Natural killer cell (primary cell): ENCODE measurements at regions not wholly inside any gene's neighbourhood (a gene's known extent, or its start where the extent isn't known, plus 50 kb on each side); places are given as distances from the start of the nearest gene placed in this dataset.

ENCODE experiments used
- ATAC-seq, 3 donors: fragments of 150-1000 bp in 2 of 3; fragments of 200-7000 bp in 1 of 3; cut with Tn5 transposase; 1 replicate in 1 of 3; 2 replicates in 2 of 3; pipeline ENCODE4 v1.10.0; 2021; ENCODE audit warnings: mild to moderate bottlenecking in 2 of 3, moderate library complexity in 2 of 3
- DNase-seq, 2 donors: peaks; one replicate each; pipeline versions ENCODE4 v3.0.0 to v3.0.0-alpha.2; 2013 to 2021; ENCODE audit warnings: mixed read lengths in 1 of 2
- H3K27ac ChIP-seq: one replicate; pipeline ENCODE4 v1.5.1; 2013; ENCODE audit warnings: mild to moderate bottlenecking, low read length
- H3K27me3 ChIP-seq: one replicate; pipeline ENCODE4 v1.6.1; 2013; ENCODE audit warnings: low read length; ENCODE audit not compliant: control insufficient read depth, insufficient read depth
- H3K36me3 ChIP-seq: one replicate; pipeline ENCODE4 v1.6.1; 2013; ENCODE audit warnings: low read length; ENCODE audit not compliant: control insufficient read depth, insufficient read depth
- H3K4me1 ChIP-seq: one replicate; pipeline ENCODE4 v1.6.1; 2013; ENCODE audit warnings: low read length; ENCODE audit not compliant: control insufficient read depth, insufficient read depth
- H3K4me3 ChIP-seq: one replicate; pipeline ENCODE4 v1.5.1; 2013; ENCODE audit warnings: low read length
- H3K9me3 ChIP-seq: one replicate; pipeline ENCODE4 v1.6.1; 2013; ENCODE audit warnings: low read length; ENCODE audit not compliant: control insufficient read depth, insufficient read depth
- H3K27ac Mint-ChIP-seq, 2 donors: one replicate each; pipeline ENCODE4 v1.8.0; 2022; ENCODE audit warnings: mild to moderate bottlenecking in 2 of 2, mixed read lengths in 2 of 2, moderate library complexity in 1 of 2
- H3K27me3 Mint-ChIP-seq, 2 donors: one replicate each; pipeline ENCODE4 v1.8.0; 2022; ENCODE audit warnings: low read depth in 2 of 2, mixed read lengths in 2 of 2
- H3K36me3 Mint-ChIP-seq: one replicate; pipeline ENCODE4 v1.8.0; 2022; ENCODE audit warnings: mixed read lengths
- H3K4me1 Mint-ChIP-seq, 2 donors: one replicate each; pipeline ENCODE4 v1.8.0; 2022; ENCODE audit warnings: mixed read lengths in 2 of 2
- H3K4me3 Mint-ChIP-seq: one replicate; pipeline ENCODE4 v1.8.0; 2022; ENCODE audit warnings: mild to moderate bottlenecking, moderate library complexity, mixed read lengths
- H3K9me3 Mint-ChIP-seq, 2 donors: one replicate each; pipeline ENCODE4 v1.8.0; 2022; ENCODE audit warnings: mixed read lengths in 2 of 2
- CTCF ChIP-seq: fragments of 200-600 bp; IDR thresholded peaks from one replicate; pipeline ENCODE4 v1.8.0; 2022; ENCODE audit warnings: antibody characterized with exemption
- WGBS: methylation state at CpG from one replicate; pipeline ENCODE4 v1.1.7; 2013; ENCODE audit warnings: missing lambda C conversion rate; ENCODE audit not compliant: insufficient coverage; 5-methylcytosine and 5-hydroxymethylcytosine counted together
- intact Hi-C: fragments of 100-400 bp; cut with micrococcal nuclease; formaldehyde crosslinking; loops from one replicate; pipeline ENCODE4 v1.14.2; 2022

- ATAC-seq, result no peak
- H3K27ac Mint-ChIP-seq, result no peak overlapping the region
- no peaks in the 10 kb centered on the region for H3K36me3 Mint-ChIP-seq
These were observed 322.7 kb upstream of the PITX2 start for GRCh38 chr4:110945600-110945999.

GRCh38 chr4:110949542-110949941 is 326.7 kb upstream of the PITX2 start:
- WGBS, result 83% methylated on average over 1 of the region's 3 CpGs
- H3K9me3 Mint-ChIP-seq, result peaks cover 0 to 2% of the 10 kb centered on the region in 2 donors
- no peak overlapping the region for H3K27ac Mint-ChIP-seq
- no peaks in the 10 kb centered on the region for H3K4me1 ChIP-seq
- H3K27me3 Mint-ChIP-seq, result no peaks in the 10 kb centered on the region
- H3K4me1 Mint-ChIP-seq, result no peaks in the 10 kb centered on the region
- no peak overlapping the region for H3K4me3 ChIP-seq
- intact Hi-C loops, result no loop called here
- H3K9me3 ChIP-seq, result no peaks in the 10 kb centered on the region
- H3K27me3 ChIP-seq, result no peaks in the 10 kb centered on the region
- ATAC-seq (no peak), DNase-seq (no peak)
- H3K4me3 Mint-ChIP-seq, result no peak overlapping the region
- H3K36me3 ChIP-seq, result no peaks in the 10 kb centered on the region
- H3K27ac ChIP-seq, result no peak overlapping the region
- TF ChIP-seq CTCF, result no peak
- H3K36me3 Mint-ChIP-seq, result no peaks in the 10 kb centered on the region

More at GRCh38 chr4:110945600-110945999, 322.7 kb upstream of the PITX2 start:
- Mint-ChIP-seq H3K4me3 (no peak overlapping the region), H3K9me3 (peaks cover 1 to 3% of the 10 kb centered on the region in 2 donors), H3K4me1 (no peaks in the 10 kb centered on the region), H3K27me3 (no peaks in the 10 kb centered on the region)
- H3K27me3 ChIP-seq, result no peaks in the 10 kb centered on the region
- intact Hi-C loops, result no loop called here
- no peak for TF ChIP-seq CTCF
- no peak for DNase-seq
- H3K27ac ChIP-seq, result no peak overlapping the region
- no peak overlapping the region for H3K4me3 ChIP-seq
- 94% methylated on average over 15 of the region's 16 CpGs for WGBS
- H3K9me3 ChIP-seq, result no peaks in the 10 kb centered on the region
- H3K4me1 ChIP-seq, result no peaks in the 10 kb centered on the region
- H3K36me3 ChIP-seq, result no peaks in the 10 kb centered on the region

- Histone ChIP-seq H3K36me3 (no peaks in the 10 kb centered on the region), H3K4me1 (no peaks in the 10 kb centered on the region), H3K4me3 (no peak overlapping the region), H3K27me3 (no peaks in the 10 kb centered on the region), H3K27ac (no peak overlapping the region), H3K9me3 (no peaks in the 10 kb centered on the region)
- Mint-ChIP-seq H3K4me3 (no peak overlapping the region), H3K9me3 (peaks cover 0 to 2% of the 10 kb centered on the region in 2 donors), H3K4me1 (no peaks in the 10 kb centered on the region), H3K27me3 (no peaks in the 10 kb centered on the region), H3K36me3 (no peaks in the 10 kb centered on the region), H3K27ac (no peak overlapping the region)
- 83% methylated on average over 1 of the region's 2 CpGs for WGBS
- intact Hi-C loops, result no loop called here
- TF ChIP-seq CTCF, result no peak
- ATAC-seq (no peak), DNase-seq (no peak)
These were observed 327.9 kb upstream of the PITX2 start for GRCh38 chr4:110950731-110951130.

- intact Hi-C loops, result no loop called here
- no peak overlapping the region for H3K4me3 Mint-ChIP-seq
- H3K4me3 ChIP-seq, result no peak overlapping the region
- H3K27ac ChIP-seq, result no peak overlapping the region
- no peaks in the 10 kb centered on the region for H3K4me1 Mint-ChIP-seq
- H3K9me3 Mint-ChIP-seq, result peaks cover 0 to 2% of the 10 kb centered on the region in 2 donors
- ATAC-seq, result no peak
- H3K4me1 ChIP-seq, result no peaks in the 10 kb centered on the region
- H3K27me3 Mint-ChIP-seq, result no peaks in the 10 kb centered on the region
- no peak overlapping the region for H3K27ac Mint-ChIP-seq
- DNase-seq, result no peak
- TF ChIP-seq CTCF, result no peak
- H3K36me3 ChIP-seq, result no peaks in the 10 kb centered on the region
- WGBS, result no CpG with 5 or more reads among the region's 1 CpG
- H3K9me3 ChIP-seq, result no peaks in the 10 kb centered on the region
- no peaks in the 10 kb centered on the region for H3K36me3 Mint-ChIP-seq
- no peaks in the 10 kb centered on the region for H3K27me3 ChIP-seq
These were observed 330.3 kb upstream of the PITX2 start for GRCh38 chr4:110953191-110953590.
